Ishikawa (cell line): ENCODE measurements at regions not wholly inside any gene's neighbourhood (a gene's known extent, or its start where the extent isn't known, plus 50 kb on each side); places are given as distances from the start of the nearest gene placed in this dataset.

Experiments used
- CEBPB ChIP-seq: IDR thresholded peaks from 2 replicates; pipeline ENCODE4 v1.6.1; 2012
- CREB1 ChIP-seq: IDR thresholded peaks from 2 replicates; pipeline ENCODE4 v1.6.1; 2012; ENCODE audit warnings: low read depth
- EGR1 ChIP-seq: IDR thresholded peaks from 2 replicates; pipeline ENCODE4 v1.6.1; 2012
- EP300 ChIP-seq: IDR thresholded peaks from 2 replicates; pipeline ENCODE4 v1.6.1; 2012; ENCODE audit warnings: borderline replicate concordance
- FOXM1 ChIP-seq: IDR thresholded peaks from 2 replicates; pipeline ENCODE4 v1.6.1; 2012; ENCODE audit warnings: low read depth, borderline replicate concordance
- MAX ChIP-seq: IDR thresholded peaks from 2 replicates; pipeline ENCODE4 v1.6.1; 2012
- NFIC ChIP-seq: IDR thresholded peaks from 2 replicates; pipeline ENCODE4 v1.6.1; 2012
- RAD21 ChIP-seq: IDR thresholded peaks from 2 replicates; pipeline ENCODE4 v1.6.1; 2012; ENCODE audit warnings: low read depth
- TAF1 ChIP-seq: IDR thresholded peaks from 2 replicates; pipeline ENCODE4 v1.6.1; 2012; ENCODE audit warnings: low read depth, mild to moderate bottlenecking
- TCF12 ChIP-seq: IDR thresholded peaks from 2 replicates; pipeline ENCODE4 v1.6.1; 2012; ENCODE audit warnings: low read depth
- TEAD4 ChIP-seq: IDR thresholded peaks from 2 replicates; pipeline ENCODE4 v1.6.1; 2012
- USF1 ChIP-seq: IDR thresholded peaks from 2 replicates; pipeline ENCODE4 v1.6.1; 2012
- YY1 ChIP-seq: IDR thresholded peaks from 2 replicates; pipeline ENCODE4 v1.6.1; 2012; ENCODE audit warnings: low read depth
- ZBTB7A ChIP-seq: IDR thresholded peaks from 2 replicates; pipeline ENCODE4 v1.6.1; 2012; ENCODE audit warnings: low read depth
- TF ChIP-seq, protein P1 (sequence below): IDR thresholded peaks from 2 replicates; pipeline ENCODE4 v1.6.1; 2012; ENCODE audit warnings: low read depth, mild to moderate bottlenecking

DNA sequence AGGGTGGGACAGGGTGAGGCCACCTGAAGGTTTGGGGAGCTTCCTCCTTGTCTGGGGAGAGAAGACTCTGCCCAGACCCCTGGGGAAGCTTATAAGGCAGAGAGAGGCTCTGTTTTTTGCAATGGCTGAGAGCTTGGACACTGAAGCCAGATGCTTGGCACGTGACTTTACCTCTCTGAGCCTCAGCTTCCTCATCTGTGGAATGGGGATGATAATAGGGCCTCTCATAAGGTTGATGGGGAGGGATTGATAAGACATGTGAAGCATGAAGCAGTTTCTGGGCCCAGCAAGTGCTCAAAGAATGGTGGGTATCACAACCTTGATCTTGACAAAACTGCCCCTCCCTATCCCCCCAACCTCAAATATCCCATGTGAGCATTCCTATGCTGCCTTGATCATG is 195.4 kb upstream of the LHX5 start:
- TF ChIP-seq CREB1, result no peak
- no peak for TF ChIP-seq MAX
- no peak for TF ChIP-seq RAD21
- TF ChIP-seq NFIC, result no peak
- TF ChIP-seq TAF1, result no peak
- TF ChIP-seq EP300, result no peak
- TF ChIP-seq, protein P1, sequence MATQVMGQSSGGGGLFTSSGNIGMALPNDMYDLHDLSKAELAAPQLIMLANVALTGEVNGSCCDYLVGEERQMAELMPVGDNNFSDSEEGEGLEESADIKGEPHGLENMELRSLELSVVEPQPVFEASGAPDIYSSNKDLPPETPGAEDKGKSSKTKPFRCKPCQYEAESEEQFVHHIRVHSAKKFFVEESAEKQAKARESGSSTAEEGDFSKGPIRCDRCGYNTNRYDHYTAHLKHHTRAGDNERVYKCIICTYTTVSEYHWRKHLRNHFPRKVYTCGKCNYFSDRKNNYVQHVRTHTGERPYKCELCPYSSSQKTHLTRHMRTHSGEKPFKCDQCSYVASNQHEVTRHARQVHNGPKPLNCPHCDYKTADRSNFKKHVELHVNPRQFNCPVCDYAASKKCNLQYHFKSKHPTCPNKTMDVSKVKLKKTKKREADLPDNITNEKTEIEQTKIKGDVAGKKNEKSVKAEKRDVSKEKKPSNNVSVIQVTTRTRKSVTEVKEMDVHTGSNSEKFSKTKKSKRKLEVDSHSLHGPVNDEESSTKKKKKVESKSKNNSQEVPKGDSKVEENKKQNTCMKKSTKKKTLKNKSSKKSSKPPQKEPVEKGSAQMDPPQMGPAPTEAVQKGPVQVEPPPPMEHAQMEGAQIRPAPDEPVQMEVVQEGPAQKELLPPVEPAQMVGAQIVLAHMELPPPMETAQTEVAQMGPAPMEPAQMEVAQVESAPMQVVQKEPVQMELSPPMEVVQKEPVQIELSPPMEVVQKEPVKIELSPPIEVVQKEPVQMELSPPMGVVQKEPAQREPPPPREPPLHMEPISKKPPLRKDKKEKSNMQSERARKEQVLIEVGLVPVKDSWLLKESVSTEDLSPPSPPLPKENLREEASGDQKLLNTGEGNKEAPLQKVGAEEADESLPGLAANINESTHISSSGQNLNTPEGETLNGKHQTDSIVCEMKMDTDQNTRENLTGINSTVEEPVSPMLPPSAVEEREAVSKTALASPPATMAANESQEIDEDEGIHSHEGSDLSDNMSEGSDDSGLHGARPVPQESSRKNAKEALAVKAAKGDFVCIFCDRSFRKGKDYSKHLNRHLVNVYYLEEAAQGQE, result no peak
- TF ChIP-seq CEBPB, result no peak
- TF ChIP-seq ZBTB7A, result no peak
- TF ChIP-seq YY1, result no peak
- TF ChIP-seq FOXM1, result no peak
- TF ChIP-seq TEAD4, result no peak

DNA sequence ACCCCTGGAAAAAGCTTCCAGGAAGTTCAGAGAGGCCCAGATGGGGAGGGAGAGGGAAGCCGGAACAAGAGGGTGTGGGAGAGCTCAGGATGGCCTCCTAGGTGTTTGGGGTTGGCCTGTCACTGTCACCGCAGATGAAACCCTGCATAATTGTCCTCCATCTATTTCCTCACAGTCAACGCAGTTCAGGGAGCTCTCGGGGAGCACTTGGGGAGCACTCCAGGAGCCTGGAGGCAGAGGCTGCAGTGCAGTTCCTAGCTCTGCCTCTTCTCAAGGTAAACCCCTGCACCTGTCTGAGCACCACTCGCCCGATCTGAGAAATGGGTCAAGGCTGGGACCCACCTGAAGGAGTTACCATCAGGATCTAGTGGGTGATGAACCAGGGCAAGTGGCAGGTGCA is 194.6 kb upstream of the LHX5 start:
- TF ChIP-seq TEAD4, result no peak
- TF ChIP-seq CEBPB, result no peak
- no peak for TF ChIP-seq MAX
- no peak for TF ChIP-seq FOXM1
- no peak for TF ChIP-seq ZBTB7A
- TF ChIP-seq, protein P1, result no peak
- no peak for TF ChIP-seq USF1
- TF ChIP-seq RAD21, result no peak
- TF ChIP-seq CREB1, result no peak
- no peak for TF ChIP-seq TCF12
- TF ChIP-seq EP300, result no peak
- no peak for TF ChIP-seq NFIC
- no peak for TF ChIP-seq EGR1
- no peak for TF ChIP-seq TAF1
- no peak for TF ChIP-seq YY1

DNA sequence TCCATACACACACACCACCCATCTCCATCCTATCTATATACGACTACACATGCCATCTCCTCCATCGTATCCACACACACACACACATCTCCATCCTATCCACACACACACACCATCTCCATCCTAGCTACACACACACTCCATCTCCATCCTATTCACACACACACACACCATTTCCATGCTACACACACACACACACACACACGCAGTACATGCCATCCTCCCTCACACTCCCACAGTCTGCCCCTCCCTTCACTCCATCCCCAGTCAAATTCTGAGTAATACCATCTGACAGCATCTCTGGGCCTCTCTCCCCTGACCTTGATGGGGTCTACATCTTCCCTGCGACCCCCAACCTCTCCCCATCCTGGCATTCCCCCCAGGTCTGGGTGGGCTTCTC is 193.8 kb upstream of the LHX5 start:
- TF ChIP-seq USF1 (no peak), NFIC (no peak), EGR1 (no peak), YY1 (no peak), MAX (no peak), ZBTB7A (no peak), RAD21 (no peak), EP300 (no peak), TCF12 (no peak), FOXM1 (no peak), CEBPB (no peak), TAF1 (no peak), CREB1 (no peak), TEAD4 (no peak)
- TF ChIP-seq, protein P1, result no peak

DNA sequence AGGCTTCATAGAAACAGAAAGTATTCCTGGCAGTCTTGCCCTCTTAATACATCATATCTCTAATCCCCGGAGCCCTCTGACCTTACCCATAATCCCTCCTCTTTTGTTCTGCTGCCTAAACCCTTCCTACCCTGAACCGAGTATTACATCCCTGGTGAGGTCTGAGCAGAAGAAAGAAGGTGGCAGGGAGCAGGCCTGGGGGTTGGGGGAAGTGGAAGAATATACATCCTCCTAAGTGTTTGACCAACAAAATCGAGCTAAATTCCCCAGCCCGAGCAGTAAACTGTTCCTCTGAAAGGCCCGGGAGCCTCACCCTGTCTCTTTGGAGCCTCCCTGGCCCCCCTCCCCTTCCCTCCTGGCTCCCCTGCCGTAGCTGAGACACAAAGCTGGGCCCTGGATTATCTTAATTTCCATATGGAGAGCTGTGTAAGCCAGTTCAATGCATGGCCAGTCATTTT is 192.6 kb upstream of the LHX5 start:
- TF ChIP-seq TCF12, result no peak
- no peak for TF ChIP-seq USF1
- no peak for TF ChIP-seq CREB1
- TF ChIP-seq, protein P1, result no peak
- TF ChIP-seq ZBTB7A, result no peak
- TF ChIP-seq CEBPB, result no peak
- no peak for TF ChIP-seq RAD21
